GM12878 (cell line): ENCODE measurements at regions not wholly inside any gene's neighbourhood (a gene's known extent, or its start where the extent isn't known, plus 50 kb on each side); places are given as distances from the start of the nearest gene placed in this dataset.

Source experiments
- ATAC-seq: fragments of 200-7000 bp; cut with Tn5 transposase; 3 replicates; pipeline ENCODE4 v1.9.1; 2020; ENCODE audit warnings: mild to moderate bottlenecking, moderate library complexity
- BruUV-seq: library from RNA; stranded (reverse); fragments of 400-500 nt; replicated peaks from 2 replicates; lab custom pipeline; 2021; lab: Mats Ljungman, UMichigan
- CTCF ChIA-PET: fragments of 300-600 bp; sonication (Branson Sonifier 250); formaldehyde crosslinking; extraction: SDS; loops from one replicate; lab custom pipeline; 2021; ENCODE audit warnings: inconsistent platforms; lab: Yijun Ruan, JAX
- POLR2A ChIA-PET: fragments of 350-600 bp; formaldehyde crosslinking; extraction: SDS; loops from one replicate; lab custom pipeline; 2021; ENCODE audit warnings: inconsistent platforms; lab: Charles Lee
- RAD21 ChIA-PET: fragments of 300-600 bp; sonication (Branson Sonifier 250); formaldehyde crosslinking; loops from one replicate; lab custom pipeline; 2023; ENCODE audit warnings: antibody characterized with exemption; ENCODE audit not compliant: unreplicated experiment; lab: Charles Lee
- SMC1A ChIA-PET: fragments of 300-600 bp; sonication (Branson Sonifier 250); formaldehyde crosslinking; loops from one replicate; lab custom pipeline; 2023; ENCODE audit not compliant: unreplicated experiment, uncharacterized antibody; lab: Charles Lee
- DNase-seq: peaks from one replicate; pipeline ENCODE4 v3.0.0-alpha.2; 2011; ENCODE audit warnings: low read depth, low spot score
- FAIRE-seq: peaks from 3 replicates; lab custom pipeline; 2011; peaks lifted over from hg19 to GRCh38; lab: Jason Lieb, UNC
- H2AFZ ChIP-seq: 2 replicates; pipeline ENCODE4 v1.6.0; 2011; ENCODE audit warnings: low read depth, low read length, control low read depth; ENCODE audit not compliant: control insufficient read depth
- H3K27ac ChIP-seq: 2 replicates; pipeline ENCODE4 v1.5.1; 2011; ENCODE audit warnings: control low read depth; ENCODE audit not compliant: control insufficient read depth, insufficient read depth
- H3K27me3 ChIP-seq, 2 experiments: replicated peaks in 1 of 2; 2 replicates each; pipeline versions ENCODE4 v1.6.0 to v1.6.1; 2011; ENCODE audit warnings: low read length in 1 of 2; ENCODE audit not compliant: control insufficient read depth in 2 of 2, insufficient read depth in 2 of 2
- H3K36me3 ChIP-seq, 2 experiments: 2 replicates each; pipeline ENCODE4 v1.5.1; 2011; ENCODE audit warnings: low read length in 1 of 2; ENCODE audit not compliant: control insufficient read depth in 2 of 2, insufficient read depth in 2 of 2
- H3K4me1 ChIP-seq: 2 replicates; pipeline ENCODE4 v1.6.1; 2011; ENCODE audit warnings: mild to moderate bottlenecking, low read length, moderate library complexity, mixed read lengths; ENCODE audit not compliant: control insufficient read depth, insufficient read depth
- H3K4me2 ChIP-seq: 2 replicates; pipeline ENCODE4 v1.6.0; 2011; ENCODE audit warnings: control low read depth; ENCODE audit not compliant: control insufficient read depth, insufficient read depth
- H3K4me3 ChIP-seq: fragments of 200-600 bp; sonication (generic); 2 replicates; pipeline ENCODE4 v1.5.1; 2016
- H3K79me2 ChIP-seq: 2 replicates; pipeline ENCODE4 v1.6.0; 2011; ENCODE audit warnings: low read length; ENCODE audit not compliant: control insufficient read depth, insufficient read depth
- H3K9ac ChIP-seq: 2 replicates; pipeline ENCODE4 v1.8.0; 2011; ENCODE audit warnings: low read length, control low read depth, mixed read lengths; ENCODE audit not compliant: control insufficient read depth, insufficient read depth
- H3K9me3 ChIP-seq: replicated peaks from 3 replicates; pipeline ENCODE4 v1.5.1; 2011; ENCODE audit warnings: mild to moderate bottlenecking, low read length; ENCODE audit not compliant: control insufficient read depth, insufficient read depth
- H4K20me1 ChIP-seq: 2 replicates; pipeline ENCODE4 v1.6.0; 2011; ENCODE audit not compliant: control insufficient read depth, insufficient read depth
- BACH1 ChIP-seq: fragments of 450-650 bp; IDR thresholded peaks from 2 replicates; pipeline ENCODE4 v1.6.1; 2017; ENCODE audit warnings: mild to moderate bottlenecking, borderline replicate concordance
- EED ChIP-seq: sonication (generic); IDR thresholded peaks from 2 replicates; pipeline ENCODE4 v1.6.1; 2016; ENCODE audit warnings: antibody characterized with exemption, low read depth
- KLF5 ChIP-seq: fragments of 450-650 bp; IDR thresholded peaks from 2 replicates; pipeline ENCODE4 v1.6.1; 2014; ENCODE audit warnings: mild to moderate bottlenecking; ENCODE audit not compliant: partially characterized antibody
- LARP7 ChIP-seq: fragments of 450-650 bp; IDR thresholded peaks from 2 replicates; pipeline ENCODE4 v1.6.1; 2017; ENCODE audit warnings: mild to moderate bottlenecking
- MEF2B ChIP-seq: fragments of 450-650 bp; IDR thresholded peaks from 2 replicates; pipeline ENCODE4 v1.6.1; 2018; ENCODE audit warnings: mild to moderate bottlenecking, moderate library complexity; ENCODE audit not compliant: partially characterized antibody, poor library complexity, severe bottlenecking
- SMAD5 ChIP-seq: IDR thresholded peaks from 2 replicates; pipeline ENCODE4 v1.6.1; 2016; ENCODE audit warnings: antibody characterized with exemption, low read depth
- ZZZ3 ChIP-seq: IDR thresholded peaks from 2 replicates; pipeline ENCODE4 v1.6.1; 2011; ENCODE audit warnings: low read depth; ENCODE audit not compliant: control insufficient read depth, insufficient read length
- in situ Hi-C: fragments of 300-500 bp; cut with MboI; formaldehyde crosslinking; loops from 9 replicates; pipeline ENCODE4 v1.14.3; 2018; ENCODE audit warnings: mixed read lengths
- intact Hi-C: fragments of 100-400 bp; cut with micrococcal nuclease; formaldehyde crosslinking; loops from one replicate; pipeline ENCODE4 v1.14.2; 2022; ENCODE audit not compliant: unreplicated experiment
- TF ChIP-seq, protein P1 (sequence below): fragments of 450-650 bp; IDR thresholded peaks from 2 replicates; pipeline ENCODE4 v1.6.1; 2017; ENCODE audit warnings: mild to moderate bottlenecking, moderate library complexity

DNA sequence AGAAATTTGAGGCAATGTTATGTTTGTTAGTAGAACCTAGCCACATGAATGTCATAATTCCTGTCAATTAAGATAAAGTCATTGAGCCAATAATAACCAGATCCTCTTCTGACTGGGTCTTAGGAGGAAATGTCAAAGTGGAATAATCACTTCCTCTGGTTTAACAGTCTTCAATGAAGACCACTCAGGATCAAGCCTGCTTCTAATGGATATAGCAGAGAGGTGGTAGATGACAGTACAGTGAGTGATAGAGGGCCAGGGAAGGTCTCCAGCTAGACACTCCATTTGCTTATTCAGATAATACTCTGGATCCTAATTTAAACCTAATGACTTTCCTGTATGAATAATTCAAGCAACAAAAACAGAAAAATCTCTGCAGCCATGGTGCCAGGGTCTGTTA lies 474.2 kb downstream of the DNAH5 start:
- SMC1A ChIA-PET, result no interaction called here
- intact Hi-C loops (no loop called here), in situ Hi-C loops (no loop called here)
- no peak for ATAC-seq
- Histone ChIP-seq H3K4me2 (no peak overlapping the region), H4K20me1 (no peaks in the 10 kb centered on the region), H3K9ac (no peak overlapping the region), H2AFZ (no peak overlapping the region), H3K27me3 (no peaks in the 10 kb centered on the region), H3K4me1 (no peaks in the 10 kb centered on the region), H3K9me3 (no peaks in the 10 kb centered on the region), H3K27ac (no peak overlapping the region), H3K36me3 (no peaks in the 10 kb centered on the region), H3K79me2 (no peaks in the 10 kb centered on the region), H3K4me3 (no peak overlapping the region)
- TF ChIP-seq, protein P1, sequence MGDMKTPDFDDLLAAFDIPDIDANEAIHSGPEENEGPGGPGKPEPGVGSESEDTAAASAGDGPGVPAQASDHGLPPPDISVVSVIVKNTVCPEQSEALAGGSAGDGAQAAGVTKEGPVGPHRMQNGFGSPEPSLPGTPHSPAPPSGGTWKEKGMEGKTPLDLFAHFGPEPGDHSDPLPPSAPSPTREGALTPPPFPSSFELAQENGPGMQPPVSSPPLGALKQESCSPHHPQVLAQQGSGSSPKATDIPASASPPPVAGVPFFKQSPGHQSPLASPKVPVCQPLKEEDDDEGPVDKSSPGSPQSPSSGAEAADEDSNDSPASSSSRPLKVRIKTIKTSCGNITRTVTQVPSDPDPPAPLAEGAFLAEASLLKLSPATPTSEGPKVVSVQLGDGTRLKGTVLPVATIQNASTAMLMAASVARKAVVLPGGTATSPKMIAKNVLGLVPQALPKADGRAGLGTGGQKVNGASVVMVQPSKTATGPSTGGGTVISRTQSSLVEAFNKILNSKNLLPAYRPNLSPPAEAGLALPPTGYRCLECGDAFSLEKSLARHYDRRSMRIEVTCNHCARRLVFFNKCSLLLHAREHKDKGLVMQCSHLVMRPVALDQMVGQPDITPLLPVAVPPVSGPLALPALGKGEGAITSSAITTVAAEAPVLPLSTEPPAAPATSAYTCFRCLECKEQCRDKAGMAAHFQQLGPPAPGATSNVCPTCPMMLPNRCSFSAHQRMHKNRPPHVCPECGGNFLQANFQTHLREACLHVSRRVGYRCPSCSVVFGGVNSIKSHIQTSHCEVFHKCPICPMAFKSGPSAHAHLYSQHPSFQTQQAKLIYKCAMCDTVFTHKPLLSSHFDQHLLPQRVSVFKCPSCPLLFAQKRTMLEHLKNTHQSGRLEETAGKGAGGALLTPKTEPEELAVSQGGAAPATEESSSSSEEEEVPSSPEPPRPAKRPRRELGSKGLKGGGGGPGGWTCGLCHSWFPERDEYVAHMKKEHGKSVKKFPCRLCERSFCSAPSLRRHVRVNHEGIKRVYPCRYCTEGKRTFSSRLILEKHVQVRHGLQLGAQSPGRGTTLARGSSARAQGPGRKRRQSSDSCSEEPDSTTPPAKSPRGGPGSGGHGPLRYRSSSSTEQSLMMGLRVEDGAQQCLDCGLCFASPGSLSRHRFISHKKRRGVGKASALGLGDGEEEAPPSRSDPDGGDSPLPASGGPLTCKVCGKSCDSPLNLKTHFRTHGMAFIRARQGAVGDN, result no peak
- TF ChIP-seq SMAD5, result no peak
- TF ChIP-seq KLF5, result no peak
- no peak for TF ChIP-seq EED
- no peak for TF ChIP-seq LARP7
- no peak for TF ChIP-seq MEF2B
- no peak for TF ChIP-seq ZZZ3
- no peak for TF ChIP-seq BACH1
- CTCF ChIA-PET, result no interaction called here
- FAIRE-seq, result no peak
- POLR2A ChIA-PET, result no interaction called here
- no TSS peak for BruUV-seq
- DNase-seq, result no peak
- RAD21 ChIA-PET, result no interaction called here
